PC-3 (cell line): ENCODE measurements at regions not wholly inside any gene's neighbourhood (a gene's known extent, or its start where the extent isn't known, plus 50 kb on each side); places are given as distances from the start of the nearest gene placed in this dataset.

Experiments used
- CTCF ChIP-seq: fragments of 300-600 bp; sonication (generic); conservative IDR thresholded peaks from 2 replicates; pipeline ENCODE4 v1.5.1; 2017; ENCODE audit warnings: antibody characterized with exemption, low read depth, mild to moderate bottlenecking, low read length
- EZH2 ChIP-seq: fragments of 300-600 bp; sonication (generic); IDR thresholded peaks from one replicate; pipeline ENCODE4 v1.6.1; 2017; ENCODE audit warnings: antibody characterized with exemption, mild to moderate bottlenecking, low read length; ENCODE audit not compliant: unreplicated experiment
- EZH2phosphoT487 ChIP-seq: fragments of 300-600 bp; sonication (generic); IDR thresholded peaks from 2 replicates; pipeline ENCODE4 v1.6.1; 2018; ENCODE audit warnings: mild to moderate bottlenecking, antibody characterized with exemption, low read length, borderline replicate concordance

GRCh38 chr3:104437131-104437750 lies 929.5 kb upstream of the ALCAM start:
- no peak for TF ChIP-seq CTCF
- no peak for TF ChIP-seq EZH2
- no peak for TF ChIP-seq EZH2phosphoT487
